ENCODE measurements at regions not wholly inside any gene's neighbourhood (a gene's known extent, or its start where the extent isn't known, plus 50 kb on each side); places are given as distances from the start of the nearest gene placed in this dataset.

GRCh38 chr2:240233885-240234502, 93.5 kb upstream of the OTOS start:
- TF ChIP-seq CTCF (conservative IDR thresholded peaks at IDR 0.05) (no peak), ZFX (IDR thresholded peaks at IDR 0.05) (no peak)

Data from C4-2B (cell line).